Choroid plexus epithelial cell (primary cell): ENCODE measurements at regions not wholly inside any gene's neighbourhood (a gene's known extent, or its start where the extent isn't known, plus 50 kb on each side); places are given as distances from the start of the nearest gene placed in this dataset.

ENCODE experiments used
- DNase-seq: peaks from one replicate; pipeline ENCODE4 v3.0.0-alpha.2; 2010; ENCODE audit warnings: low read depth
- H3K4me3 ChIP-seq: 2 replicates; pipeline ENCODE4 v1.5.1; 2011; ENCODE audit warnings: low read depth, mild to moderate bottlenecking, control low read depth, low read length, moderate library complexity
- CTCF ChIP-seq: conservative IDR thresholded peaks from 2 replicates; pipeline ENCODE4 v1.5.1; 2011; ENCODE audit warnings: low read depth, mild to moderate bottlenecking, control low read depth, inconsistent platforms, low read length, moderate library complexity

GRCh38 chr1:186514367-186514766, 53.5 kb upstream of the PDC start:
- no peak for TF ChIP-seq CTCF

GRCh38 chr1:186513526-186513925, 52.6 kb upstream of the PDC start:
- no peak overlapping the region for H3K4me3 ChIP-seq
- TF ChIP-seq CTCF = no peak
- DNase-seq = no peak

More at GRCh38 chr1:186514367-186514766, 53.5 kb upstream of the PDC start:
- H3K4me3 ChIP-seq = no peak overlapping the region
- no peak for DNase-seq

GRCh38 chr1:186512698-186513457, 52.0 kb upstream of the PDC start:
- no peak for DNase-seq
- TF ChIP-seq CTCF = no peak
- no peak overlapping the region for H3K4me3 ChIP-seq

GRCh38 chr1:186511761-186512637, 51.1 kb upstream of the PDC start:
- no peak overlapping the region for H3K4me3 ChIP-seq
- no peak for TF ChIP-seq CTCF
- peak; percentile 31 for DNase-seq
